ENCODE measurements at regions not wholly inside any gene's neighbourhood (a gene's known extent, or its start where the extent isn't known, plus 50 kb on each side); places are given as distances from the start of the nearest gene placed in this dataset.

- Histone ChIP-seq H3K4me1 (ENCODE audit: control extremely low read depth in 1 of 4, control insufficient read depth in 4 of 4, insufficient read depth in 4 of 4, low read length in 3 of 4) (peaks cover 0 to 30% (median 15%) of the 10 kb centered on the region in 4 experiments), H3K9me3 (ENCODE audit: control extremely low read depth in 1 of 5, control insufficient read depth in 4 of 5, insufficient read depth in 2 of 5, low read depth in 1 of 5, low read length in 4 of 5) (peaks cover 0 to 2% (median 0%) of the 10 kb centered on the region in 5 experiments), H3K4me3 (ENCODE audit: control insufficient read depth in 1 of 7, extremely low read depth in 1 of 7, insufficient read depth in 4 of 7, low read depth in 2 of 7, low read length in 6 of 7) (no peak overlapping the region), H3K27ac (ENCODE audit: insufficient read depth in 1 of 2, low read depth in 1 of 2, low read length in 2 of 2, poor library complexity in 1 of 2, severe bottlenecking in 2 of 2) (no peak overlapping the region), H3K36me3 (ENCODE audit: control insufficient read depth in 4 of 4, insufficient read depth in 4 of 4, low read length in 3 of 4) (no peaks in the 10 kb centered on the region), H3K27me3 (replicated peaks in 2 of 5; ENCODE audit: control insufficient read depth in 4 of 5, insufficient read depth in 5 of 5, low read length in 4 of 5) (no peaks in the 10 kb centered on the region)
- peak in 2 of 3 donors; percentile 17 for DNase-seq
- ChIA-PET CTCF (interaction anchor here (0.6 to 4.0 kb wide), 21 partner anchors 11 to 477 kb away, joined by 3 to 25 read pairs (median 5); no protein-coding TSS in a partner anchor), POLR2A (interaction anchor here (1.3 kb wide), 1 partner anchor 416 kb away, joined by 4 read pairs; the partner anchor contains the start of gene TNRC6C)
- no CpG with 5 or more reads among the region's 1 CpG for WGBS (ENCODE audit: insufficient coverage)
These were observed 401.2 kb downstream of the SEC14L1 start for GRCh38 chr17:77542011-77542410.

- H3K4me1 ChIP-seq (ENCODE audit: control extremely low read depth in 1 of 4, control insufficient read depth in 4 of 4, insufficient read depth in 4 of 4, low read length in 3 of 4): peaks cover 0 to 34% (median 17%) of the 10 kb centered on the region in 4 experiments
- POLR2A ChIA-PET: interaction anchor here (0.6 to 1.3 kb wide), 2 partner anchors 415 to 466 kb away, joined by 3 to 4 read pairs; partner anchors contain the start of gene TNRC6C
- H3K27me3 ChIP-seq (replicated peaks in 2 of 5; ENCODE audit: control insufficient read depth in 4 of 5, insufficient read depth in 5 of 5, low read length in 4 of 5): no peaks in the 10 kb centered on the region
- H3K27ac ChIP-seq (ENCODE audit: insufficient read depth in 1 of 2, low read depth in 1 of 2, low read length in 2 of 2, poor library complexity in 1 of 2, severe bottlenecking in 2 of 2): no peak overlapping the region
- H3K9me3 ChIP-seq (ENCODE audit: control extremely low read depth in 1 of 5, control insufficient read depth in 4 of 5, insufficient read depth in 2 of 5, low read depth in 1 of 5, low read length in 4 of 5): peaks cover 0 to 2% (median 0%) of the 10 kb centered on the region in 5 experiments
- no peaks in the 10 kb centered on the region for H3K36me3 ChIP-seq (ENCODE audit: control insufficient read depth in 4 of 4, insufficient read depth in 4 of 4, low read length in 3 of 4)
- 3% methylated on average over 9 of the region's 13 CpGs for WGBS (ENCODE audit: insufficient coverage)
- CTCF ChIA-PET: interaction anchor here (0.6 to 4.0 kb wide), 29 partner anchors 11 to 476 kb away, joined by 3 to 25 read pairs (median 4); no protein-coding TSS in a partner anchor
- DNase-seq: peak; percentile 74 to 83 (median 79)
- H3K4me3 ChIP-seq (ENCODE audit: control insufficient read depth in 1 of 7, extremely low read depth in 1 of 7, insufficient read depth in 4 of 7, low read depth in 2 of 7, low read length in 6 of 7): no peak overlapping the region
These were observed 402.1 kb downstream of the SEC14L1 start for GRCh38 chr17:77542551-77543490.

GRCh38 chr17:77543801-77544200 lies 403.0 kb downstream of the SEC14L1 start:
- CTCF ChIA-PET: interaction anchor here (1.1 to 4.0 kb wide), 10 partner anchors 13 to 469 kb away, joined by 3 to 25 read pairs (median 4); no protein-coding TSS in a partner anchor
- WGBS (ENCODE audit: insufficient coverage): 98% methylated on average over 15 of the region's 15 CpGs
- no peak for DNase-seq

GRCh38 chr17:77544347-77545110 lies 403.8 kb downstream of the SEC14L1 start:
- peak in 2 of 3 donors; percentile 58 to 59 for DNase-seq
- WGBS (ENCODE audit: insufficient coverage): 65% methylated on average over 13 of the region's 13 CpGs
- H3K9me3 ChIP-seq (ENCODE audit: control extremely low read depth in 1 of 5, control insufficient read depth in 4 of 5, insufficient read depth in 2 of 5, low read depth in 1 of 5, low read length in 4 of 5): peaks cover 0 to 2% (median 0%) of the 10 kb centered on the region in 5 experiments
- no peak overlapping the region for H3K27ac ChIP-seq (ENCODE audit: insufficient read depth in 1 of 2, low read depth in 1 of 2, low read length in 2 of 2, poor library complexity in 1 of 2, severe bottlenecking in 2 of 2)
- H3K4me3 ChIP-seq (ENCODE audit: control insufficient read depth in 1 of 7, extremely low read depth in 1 of 7, insufficient read depth in 4 of 7, low read depth in 2 of 7, low read length in 6 of 7): no peak overlapping the region
- ChIA-PET POLR2A (no interaction called here), CTCF (interaction anchor here (1.0 to 4.0 kb wide), 10 partner anchors 12 to 468 kb away, joined by 3 to 25 read pairs (median 4); no protein-coding TSS in a partner anchor)
- no peaks in the 10 kb centered on the region for H3K27me3 ChIP-seq (replicated peaks in 2 of 5; ENCODE audit: control insufficient read depth in 4 of 5, insufficient read depth in 5 of 5, low read length in 4 of 5)
- peaks cover 0 to 51% (median 30%) of the 10 kb centered on the region in 4 experiments for H3K4me1 ChIP-seq (ENCODE audit: control extremely low read depth in 1 of 4, control insufficient read depth in 4 of 4, insufficient read depth in 4 of 4, low read length in 3 of 4)
- no peaks in the 10 kb centered on the region for H3K36me3 ChIP-seq (ENCODE audit: control insufficient read depth in 4 of 4, insufficient read depth in 4 of 4, low read length in 3 of 4)

More at GRCh38 chr17:77543801-77544200, 403.0 kb downstream of the SEC14L1 start:
- POLR2A ChIA-PET: no interaction called here
- no peak overlapping the region for H3K4me3 ChIP-seq (ENCODE audit: control insufficient read depth in 1 of 7, extremely low read depth in 1 of 7, insufficient read depth in 4 of 7, low read depth in 2 of 7, low read length in 6 of 7)
- H3K27ac ChIP-seq (ENCODE audit: insufficient read depth in 1 of 2, low read depth in 1 of 2, low read length in 2 of 2, poor library complexity in 1 of 2, severe bottlenecking in 2 of 2): no peak overlapping the region
- peaks cover 0 to 2% (median 0%) of the 10 kb centered on the region in 5 experiments for H3K9me3 ChIP-seq (ENCODE audit: control extremely low read depth in 1 of 5, control insufficient read depth in 4 of 5, insufficient read depth in 2 of 5, low read depth in 1 of 5, low read length in 4 of 5)
- H3K4me1 ChIP-seq (ENCODE audit: control extremely low read depth in 1 of 4, control insufficient read depth in 4 of 4, insufficient read depth in 4 of 4, low read length in 3 of 4): peaks cover 0 to 44% (median 23%) of the 10 kb centered on the region in 4 experiments
- H3K27me3 ChIP-seq (replicated peaks in 2 of 5; ENCODE audit: control insufficient read depth in 4 of 5, insufficient read depth in 5 of 5, low read length in 4 of 5): no peaks in the 10 kb centered on the region
- no peaks in the 10 kb centered on the region for H3K36me3 ChIP-seq (ENCODE audit: control insufficient read depth in 4 of 4, insufficient read depth in 4 of 4, low read length in 3 of 4)

GRCh38 chr17:77546772-77547241 lies 406.0 kb downstream of the SEC14L1 start:
- ChIA-PET CTCF (interaction anchor here (0.6 to 1.9 kb wide), 3 partner anchors 10 to 467 kb away, joined by 3 to 6 read pairs (median 3); no protein-coding TSS in a partner anchor), POLR2A (interaction anchor here (0.6 kb wide), 1 partner anchor 38 kb away, joined by 3 read pairs; no protein-coding TSS in a partner anchor)

GRCh38 chr17:77548967-77549366 lies 408.2 kb downstream of the SEC14L1 start:
- ChIA-PET POLR2A (interaction anchor here (1.1 kb wide), 1 partner anchor 100 kb away, joined by 3 read pairs; no protein-coding TSS in a partner anchor), CTCF (interaction anchor here (1.2 kb wide), 1 partner anchor 24 kb away, joined by 3 read pairs; no protein-coding TSS in a partner anchor)
- no peak overlapping the region for H3K27ac ChIP-seq (ENCODE audit: insufficient read depth in 1 of 2, low read depth in 1 of 2, low read length in 2 of 2, poor library complexity in 1 of 2, severe bottlenecking in 2 of 2)
- no peaks in the 10 kb centered on the region for H3K36me3 ChIP-seq (ENCODE audit: control insufficient read depth in 4 of 4, insufficient read depth in 4 of 4, low read length in 3 of 4)
- peaks cover 0 to 2% (median 0%) of the 10 kb centered on the region in 5 experiments for H3K9me3 ChIP-seq (ENCODE audit: control extremely low read depth in 1 of 5, control insufficient read depth in 4 of 5, insufficient read depth in 2 of 5, low read depth in 1 of 5, low read length in 4 of 5)
- H3K4me3 ChIP-seq (ENCODE audit: control insufficient read depth in 1 of 7, extremely low read depth in 1 of 7, insufficient read depth in 4 of 7, low read depth in 2 of 7, low read length in 6 of 7): peak overlapping the region in 1 of 7 experiments; percentile 37
- H3K4me1 ChIP-seq (ENCODE audit: control extremely low read depth in 1 of 4, control insufficient read depth in 4 of 4, insufficient read depth in 4 of 4, low read length in 3 of 4): peaks cover 0 to 43% (median 28%) of the 10 kb centered on the region in 4 experiments
- no peaks in the 10 kb centered on the region for H3K27me3 ChIP-seq (replicated peaks in 2 of 5; ENCODE audit: control insufficient read depth in 4 of 5, insufficient read depth in 5 of 5, low read length in 4 of 5)
- peak in 2 of 3 donors; percentile 77 to 79 for DNase-seq
- WGBS (ENCODE audit: insufficient coverage): 61% methylated on average over 4 of the region's 5 CpGs

More at GRCh38 chr17:77546772-77547241, 406.0 kb downstream of the SEC14L1 start:
- no peaks in the 10 kb centered on the region for H3K36me3 ChIP-seq (ENCODE audit: control insufficient read depth in 4 of 4, insufficient read depth in 4 of 4, low read length in 3 of 4)
- DNase-seq: peak; percentile 47 to 80 (median 65)
- no peak overlapping the region for H3K27ac ChIP-seq (ENCODE audit: insufficient read depth in 1 of 2, low read depth in 1 of 2, low read length in 2 of 2, poor library complexity in 1 of 2, severe bottlenecking in 2 of 2)
- H3K27me3 ChIP-seq (replicated peaks in 2 of 5; ENCODE audit: control insufficient read depth in 4 of 5, insufficient read depth in 5 of 5, low read length in 4 of 5): no peaks in the 10 kb centered on the region
- 38% methylated on average over 12 of the region's 13 CpGs for WGBS (ENCODE audit: insufficient coverage)
- peaks cover 0 to 2% (median 0%) of the 10 kb centered on the region in 5 experiments for H3K9me3 ChIP-seq (ENCODE audit: control extremely low read depth in 1 of 5, control insufficient read depth in 4 of 5, insufficient read depth in 2 of 5, low read depth in 1 of 5, low read length in 4 of 5)
- peak overlapping the region in 2 of 7 experiments; percentile 28 to 71 for H3K4me3 ChIP-seq (ENCODE audit: control insufficient read depth in 1 of 7, extremely low read depth in 1 of 7, insufficient read depth in 4 of 7, low read depth in 2 of 7, low read length in 6 of 7)
- H3K4me1 ChIP-seq (ENCODE audit: control extremely low read depth in 1 of 4, control insufficient read depth in 4 of 4, insufficient read depth in 4 of 4, low read length in 3 of 4): peaks cover 0 to 55% (median 29%) of the 10 kb centered on the region in 4 experiments
